RKO (cell line): ENCODE measurements at regions not wholly inside any gene's neighbourhood (a gene's known extent, or its start where the extent isn't known, plus 50 kb on each side); places are given as distances from the start of the nearest gene placed in this dataset.

Experiments used
- DNase-seq: peaks from one replicate; pipeline ENCODE4 v3.0.0-alpha.2; 2016; ENCODE audit warnings: low spot score

GRCh38 chr1:213374369-213374768 is 323.3 kb downstream of the RPS6KC1 start:
- peak; percentile 53 for DNase-seq

- no peak for DNase-seq
Measured at GRCh38 chr1:213375002-213375401, 324.0 kb downstream of the RPS6KC1 start.

- DNase-seq, result no peak
Measured at GRCh38 chr1:213376862-213377372, 325.9 kb downstream of the RPS6KC1 start.

DNA sequence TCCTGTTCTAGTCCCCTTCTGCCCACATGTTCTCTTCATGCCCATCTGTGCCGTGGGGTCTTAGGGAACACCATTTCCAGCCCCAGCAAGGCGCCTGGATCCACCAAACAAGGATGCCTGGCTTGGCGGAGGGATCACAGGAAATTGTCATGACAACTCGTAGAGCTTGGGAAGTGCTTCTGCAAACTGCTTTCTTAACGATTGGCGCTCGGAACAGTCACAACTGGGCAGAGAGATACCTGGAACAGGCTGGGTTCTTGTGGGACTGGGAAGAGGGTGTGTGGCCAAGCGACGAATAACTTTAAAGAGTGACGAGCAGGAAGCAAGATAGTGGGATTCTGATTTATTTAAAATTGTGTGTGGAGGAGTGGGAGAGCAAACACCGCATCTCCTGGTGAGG is 329.8 kb downstream of the RPS6KC1 start:
- no peak for DNase-seq

DNA sequence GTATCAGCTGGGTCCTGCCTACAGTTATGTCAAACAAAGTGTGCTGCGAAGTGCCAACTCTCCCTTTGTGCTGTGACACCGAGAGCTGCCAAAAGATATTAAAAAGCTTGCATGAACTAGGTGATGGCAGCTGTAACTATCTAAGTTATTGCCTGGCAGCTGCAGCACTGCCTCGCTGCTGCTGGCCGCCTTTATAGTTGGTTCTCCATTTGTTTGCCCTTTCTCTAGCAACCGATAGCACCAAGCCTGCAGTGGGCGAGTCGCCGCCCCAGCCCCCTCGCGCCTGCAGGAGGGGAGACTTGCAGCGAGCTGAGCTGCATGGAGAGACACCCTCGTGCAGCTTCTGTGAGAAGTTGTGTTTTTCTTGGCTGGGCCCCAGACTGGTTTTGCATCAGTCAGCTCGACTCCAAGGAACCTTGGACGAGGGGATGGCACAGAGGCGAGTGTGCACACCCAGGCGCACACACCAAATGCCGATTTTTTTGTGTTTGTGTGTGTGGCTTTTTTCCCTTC is 330.6 kb downstream of the RPS6KC1 start:
- DNase-seq, result no peak

DNA sequence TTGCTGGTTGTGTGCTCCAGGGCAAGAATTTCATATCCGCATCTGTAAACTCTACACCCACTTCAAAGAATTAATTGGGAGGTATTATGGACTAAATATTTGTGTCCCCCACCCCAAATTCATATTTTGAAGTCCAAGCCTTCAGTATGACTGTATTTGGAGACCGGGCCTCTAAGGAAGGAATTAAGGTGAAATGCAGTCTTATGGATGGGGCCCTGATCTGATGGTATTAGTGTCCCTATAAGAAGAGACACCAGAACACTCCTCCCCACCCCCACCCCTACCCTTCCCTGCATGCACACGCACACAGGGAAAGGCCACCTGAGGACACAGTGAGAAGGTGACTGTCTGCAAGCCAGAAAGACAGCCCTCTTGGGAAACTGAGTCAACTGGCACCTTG is 332.4 kb downstream of the RPS6KC1 start:
- no peak for DNase-seq

GRCh38 chr1:213385201-213385600 is 334.2 kb downstream of the RPS6KC1 start:
- DNase-seq, result no peak

DNA sequence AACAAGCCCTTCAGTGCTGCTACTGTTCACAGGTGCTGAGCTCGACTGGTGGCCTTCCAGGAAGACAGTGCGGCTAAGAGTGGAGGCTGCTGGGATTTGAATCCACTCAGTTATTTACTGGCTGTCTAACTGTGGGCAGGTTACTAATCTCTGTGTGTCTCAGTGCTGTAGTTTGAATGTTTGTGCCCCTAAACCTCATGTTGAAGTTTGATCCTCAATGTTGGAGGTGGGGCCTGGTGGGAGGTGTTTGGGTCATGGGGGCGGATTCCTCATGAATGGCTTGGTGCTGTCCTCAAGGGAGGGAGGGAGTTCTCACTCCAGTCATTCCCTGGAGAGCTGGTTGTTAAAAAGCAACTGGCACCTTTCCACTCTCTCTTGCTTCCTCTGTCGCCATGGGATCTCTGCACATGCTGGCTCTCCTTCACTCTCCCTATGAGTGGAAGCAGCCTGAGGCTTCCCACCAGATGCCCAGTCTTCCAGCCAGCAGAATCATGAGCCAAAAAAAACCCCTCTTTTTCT is 334.8 kb downstream of the RPS6KC1 start:
- no peak for DNase-seq

DNA sequence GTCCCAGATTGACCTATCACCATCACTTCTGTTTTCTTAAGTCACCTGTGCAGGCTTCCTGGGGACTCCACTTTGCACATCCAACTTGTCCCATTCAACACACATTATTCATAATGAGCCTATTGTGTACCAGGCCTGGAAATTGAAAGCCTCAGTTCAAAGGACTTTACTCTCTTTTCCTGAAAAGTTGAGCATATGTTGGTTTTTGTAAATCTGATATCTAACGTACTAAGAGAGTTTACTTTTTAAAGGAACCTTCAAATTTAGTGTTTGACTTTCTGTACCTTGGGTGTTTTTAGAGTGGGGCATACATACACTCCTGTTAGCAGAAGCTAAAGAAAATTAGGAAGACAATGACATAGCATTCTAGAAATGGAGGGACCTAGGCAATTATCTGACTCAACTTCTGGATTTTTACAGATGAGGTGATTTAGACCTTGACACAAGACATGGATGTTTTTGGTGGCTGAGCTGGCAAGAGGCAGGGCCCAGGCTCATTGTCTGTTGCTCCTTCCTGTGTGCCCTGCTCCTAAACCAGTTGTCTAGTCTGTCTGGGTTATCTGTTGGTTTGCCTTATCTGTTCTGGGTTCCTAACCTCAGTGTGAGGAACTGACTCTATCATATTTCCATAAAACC is 336.5 kb downstream of the RPS6KC1 start:
- no peak for DNase-seq

DNA sequence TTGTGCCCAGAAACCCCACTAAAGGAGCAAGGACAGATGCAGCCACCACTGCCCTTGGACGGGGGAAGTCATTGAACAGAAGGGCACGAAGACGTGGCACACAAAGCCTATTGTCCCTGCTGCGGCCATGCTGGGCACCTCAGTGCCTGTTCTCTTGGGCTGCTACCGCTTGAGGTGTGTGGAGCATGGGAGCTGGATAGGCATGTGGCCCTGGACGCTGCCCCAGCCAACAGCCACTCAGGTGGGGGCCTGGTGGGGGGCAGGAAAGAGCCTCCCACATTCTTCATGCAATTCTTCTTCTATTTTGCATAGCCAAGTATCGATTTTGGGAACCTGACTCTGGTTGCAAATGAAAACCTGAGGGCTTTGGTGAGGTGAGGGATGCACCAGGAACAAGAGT is 337.2 kb downstream of the RPS6KC1 start:
- no peak for DNase-seq

- DNase-seq, result no peak
Measured at GRCh38 chr1:213389061-213389581, 338.1 kb downstream of the RPS6KC1 start.

GRCh38 chr1:213391445-213391844 is 340.4 kb downstream of the RPS6KC1 start:
- DNase-seq, result no peak

GRCh38 chr1:213393860-213394259 is 342.8 kb downstream of the RPS6KC1 start:
- DNase-seq, result no peak

GRCh38 chr1:213394837-213395236 is 343.8 kb downstream of the RPS6KC1 start:
- no peak for DNase-seq

- DNase-seq, result no peak
Measured at GRCh38 chr1:213397638-213398037, 346.6 kb downstream of the RPS6KC1 start.

- no peak for DNase-seq
Measured at GRCh38 chr1:213399695-213400094, 348.7 kb downstream of the RPS6KC1 start.

GRCh38 chr1:213409208-213409631 is 358.2 kb downstream of the RPS6KC1 start:
- no peak for DNase-seq

DNA sequence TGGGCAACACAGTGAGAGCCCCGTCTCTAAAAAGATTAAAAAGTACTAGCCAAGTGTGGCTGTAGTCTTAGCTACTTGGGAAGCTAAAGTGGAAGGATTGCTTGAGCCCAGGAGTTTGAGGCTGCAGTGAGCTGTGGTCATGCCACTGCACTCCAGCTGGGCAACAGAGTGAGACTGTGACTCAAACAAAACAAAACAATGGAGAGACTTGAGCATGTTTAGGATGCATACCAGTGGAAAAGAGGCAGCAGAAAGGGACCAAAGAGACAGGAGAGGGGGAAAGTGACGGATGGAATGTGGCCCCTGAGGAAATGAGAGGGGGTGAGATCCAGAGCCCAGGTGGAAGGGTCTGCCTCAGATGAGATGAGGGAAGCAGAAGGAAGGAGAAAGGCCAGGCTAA is 358.9 kb downstream of the RPS6KC1 start:
- DNase-seq, result no peak

GRCh38 chr1:213414346-213414745 is 363.3 kb downstream of the RPS6KC1 start:
- DNase-seq, result no peak

DNA sequence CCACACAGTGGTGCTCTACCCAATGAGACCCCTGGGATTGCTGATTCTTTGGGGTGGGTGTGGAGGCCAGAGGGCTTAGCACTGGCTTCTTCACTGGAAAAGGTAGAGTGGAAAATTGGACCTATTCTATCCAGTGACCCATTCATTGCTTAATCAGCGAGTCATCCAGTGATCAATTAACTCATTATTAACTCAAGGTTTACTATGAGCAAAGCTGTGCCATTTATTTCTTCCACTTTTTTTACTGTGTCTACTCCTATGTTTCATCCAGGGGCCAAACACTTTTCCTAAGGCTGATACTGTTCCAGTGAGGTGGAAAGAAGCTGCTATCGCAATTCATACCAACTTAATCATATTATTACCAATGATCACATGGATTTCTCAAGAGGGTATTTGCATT is 363.9 kb downstream of the RPS6KC1 start:
- no peak for DNase-seq

DNA sequence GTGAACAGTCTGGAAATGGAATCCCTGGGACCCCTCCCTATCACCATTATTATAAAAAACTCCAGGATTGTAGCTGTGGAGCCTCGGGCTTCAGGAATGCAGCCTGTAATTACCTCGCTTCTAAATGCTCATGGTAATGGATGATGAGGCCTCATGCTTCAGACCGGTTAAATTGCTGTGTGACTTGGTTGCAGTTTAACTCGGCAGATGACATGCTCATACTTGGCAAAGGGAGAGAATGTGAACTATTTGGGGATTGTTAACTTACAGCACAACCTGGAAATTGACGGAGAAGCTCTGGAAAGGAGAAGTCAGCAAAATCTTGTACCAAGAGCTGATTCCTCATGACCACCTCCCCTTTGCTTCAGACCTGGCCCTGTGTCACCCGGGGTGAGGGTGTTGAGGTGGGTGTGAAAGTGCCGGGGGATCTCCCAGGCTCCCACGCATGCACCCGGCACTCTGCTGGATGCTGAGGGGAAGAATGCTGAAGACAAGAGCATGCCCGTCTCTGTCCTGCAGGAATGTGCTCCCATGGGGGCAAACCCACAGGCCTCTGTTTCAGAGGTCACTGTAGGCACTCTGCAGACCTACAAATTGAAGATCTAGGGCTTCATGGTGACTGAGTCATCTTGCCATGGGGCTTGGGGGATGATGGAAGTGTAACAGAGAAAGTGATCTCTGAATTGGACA is 364.8 kb downstream of the RPS6KC1 start:
- DNase-seq, result no peak

DNA sequence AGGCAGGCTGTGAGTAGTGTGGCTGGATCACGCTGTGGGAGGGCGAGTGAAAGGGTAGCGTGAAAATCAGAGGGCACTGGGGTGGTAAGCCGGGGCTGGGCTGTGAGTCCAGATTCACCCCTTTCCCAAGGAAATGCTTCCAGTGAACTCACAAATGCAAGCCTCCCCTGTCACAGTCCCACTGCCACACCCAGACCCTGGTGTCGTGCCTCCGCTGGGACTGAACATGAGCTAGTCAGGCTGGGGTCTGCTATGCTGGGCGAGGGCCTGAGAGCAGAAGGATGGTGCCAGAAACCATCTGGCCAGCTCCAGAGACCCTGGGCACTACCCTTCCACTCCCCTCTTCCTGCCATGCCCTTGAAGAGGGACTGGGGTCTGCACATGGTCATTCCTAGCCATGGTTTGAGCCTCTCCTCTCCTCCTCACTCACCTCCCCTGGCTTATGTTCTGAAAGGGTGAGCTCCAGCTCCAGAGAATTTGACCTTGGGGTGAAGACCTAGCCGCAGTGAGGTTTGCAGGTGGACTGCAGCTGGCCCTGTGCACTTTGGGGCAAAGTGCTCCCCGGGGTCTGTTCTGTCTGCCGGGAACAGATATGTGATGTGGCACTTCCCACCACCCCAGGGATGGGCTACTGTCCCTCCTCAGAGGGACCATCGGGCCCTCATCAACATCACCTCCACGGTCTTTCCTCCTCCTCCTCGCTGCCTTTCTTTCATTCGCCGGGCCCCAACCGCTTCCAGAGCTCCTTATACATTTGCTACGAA is 365.6 kb downstream of the RPS6KC1 start:
- no peak for DNase-seq
